IMR-90 (cell line): ENCODE measurements at regions not wholly inside any gene's neighbourhood (a gene's known extent, or its start where the extent isn't known, plus 50 kb on each side); places are given as distances from the start of the nearest gene placed in this dataset.

Source experiments
- ATAC-seq: fragments of 200-7000 bp; cut with Tn5 transposase; 2 replicates; pipeline ENCODE4 v1.9.1; 2020; ENCODE audit warnings: low read depth, mild to moderate bottlenecking, moderate library complexity
- BruUV-seq: library from RNA; stranded (reverse); fragments of 400-500 nt; replicated peaks from 2 replicates; lab custom pipeline; 2021; lab: Mats Ljungman, UMichigan
- CTCF ChIA-PET: fragments of 300-600 bp; formaldehyde crosslinking; extraction: SDS; loops from one replicate; lab custom pipeline; 2021; ENCODE audit warnings: antibody characterized with exemption; lab: Yijun Ruan, JAX
- POLR2A ChIA-PET: fragments of 300-600 bp; sonication (Branson Sonifier 250); formaldehyde crosslinking; loops from one replicate; lab custom pipeline; 2022; ENCODE audit warnings: antibody characterized with exemption; ENCODE audit not compliant: unreplicated experiment; lab: Charles Lee
- DNase-seq: peaks from one replicate; pipeline ENCODE4 v3.0.0; 2013
- H2AFZ ChIP-seq: replicated peaks from 2 replicates; pipeline ENCODE3; 2013; ENCODE audit warnings: low read length, mild to moderate bottlenecking; ENCODE audit not compliant: poor library complexity
- H2AK5ac ChIP-seq: 2 replicates; pipeline ENCODE4 v1.6.1; 2013; ENCODE audit warnings: low read depth, low read length, inconsistent platforms
- H2AK9ac ChIP-seq: replicated peaks from 2 replicates; pipeline ENCODE3; 2013; ENCODE audit warnings: mild to moderate bottlenecking, low read depth, low read length, moderate library complexity; ENCODE audit not compliant: poor library complexity
- H2BK120ac ChIP-seq: 2 replicates; pipeline ENCODE4 v1.6.1; 2013; ENCODE audit warnings: low read depth, low read length, inconsistent platforms
- H2BK15ac ChIP-seq: 3 replicates; pipeline ENCODE4 v1.6.1; 2013; ENCODE audit warnings: low read depth, low read length, inconsistent platforms
- H2BK20ac ChIP-seq: 2 replicates; pipeline ENCODE4 v1.6.1; 2013; ENCODE audit warnings: low read depth, mild to moderate bottlenecking, inconsistent platforms, low read length, moderate library complexity
- H2BK5ac ChIP-seq: 2 replicates; pipeline ENCODE4 v1.6.1; 2013; ENCODE audit warnings: mild to moderate bottlenecking, low read depth, low read length, inconsistent platforms; ENCODE audit not compliant: poor library complexity, severe bottlenecking
- H3K14ac ChIP-seq: replicated peaks from 2 replicates; pipeline ENCODE4 v1.6.1; 2013; ENCODE audit warnings: low read depth, low read length, inconsistent platforms
- H3K18ac ChIP-seq: 2 replicates; pipeline ENCODE4 v1.6.1; 2013; ENCODE audit warnings: low read depth, low read length, control low read depth
- H3K23ac ChIP-seq: 2 replicates; pipeline ENCODE4 v1.6.1; 2013; ENCODE audit warnings: low read depth, low read length, inconsistent platforms
- H3K27ac ChIP-seq: 2 replicates; pipeline ENCODE4 v1.5.1; 2013; ENCODE audit warnings: mild to moderate bottlenecking, control low read depth, low read length; ENCODE audit not compliant: insufficient read depth
- H3K27me3 ChIP-seq: 2 replicates; pipeline ENCODE4 v1.6.1; 2013; ENCODE audit warnings: low read length; ENCODE audit not compliant: control insufficient read depth, insufficient read depth
- H3K36me3 ChIP-seq: 2 replicates; pipeline ENCODE4 v1.6.1; 2013; ENCODE audit warnings: low read length, mixed read lengths; ENCODE audit not compliant: control insufficient read depth, insufficient read depth
- H3K4ac ChIP-seq: 2 replicates; pipeline ENCODE4 v1.6.1; 2013; ENCODE audit warnings: low read depth, low read length, inconsistent platforms
- H3K4me1 ChIP-seq: 2 replicates; pipeline ENCODE4 v1.6.1; 2013; ENCODE audit warnings: low read length, mixed read lengths; ENCODE audit not compliant: control insufficient read depth, insufficient read depth
- H3K4me2 ChIP-seq: 2 replicates; pipeline ENCODE4 v1.6.1; 2013; ENCODE audit warnings: low read depth, mild to moderate bottlenecking, control low read depth, low read length, moderate library complexity
- H3K4me3 ChIP-seq: 2 replicates; pipeline ENCODE4 v1.5.1; 2013; ENCODE audit warnings: low read depth, mild to moderate bottlenecking, control low read depth, low read length, moderate library complexity; ENCODE audit not compliant: insufficient read depth
- H3K56ac ChIP-seq: 2 replicates; pipeline ENCODE4 v1.6.1; 2013; ENCODE audit warnings: low read length, inconsistent platforms; ENCODE audit not compliant: insufficient read depth; ENCODE audit errors: extremely low read depth
- H3K79me1 ChIP-seq, 2 experiments: 2 replicates each; pipeline ENCODE4 v1.6.1; 2013; ENCODE audit warnings: low read length in 2 of 2, inconsistent platforms in 1 of 2, low read depth in 1 of 2
- H3K9ac ChIP-seq: 2 replicates; pipeline ENCODE4 v1.6.1; 2013; ENCODE audit warnings: low read depth, low read length, control low read depth
- H3K9me1 ChIP-seq: 2 replicates; pipeline ENCODE4 v1.6.1; 2013; ENCODE audit warnings: low read length, inconsistent platforms; ENCODE audit not compliant: insufficient read depth
- H3K9me3 ChIP-seq: 2 replicates; pipeline ENCODE4 v1.6.1; 2013; ENCODE audit warnings: low read length; ENCODE audit not compliant: control insufficient read depth, insufficient read depth
- H4K20me1 ChIP-seq: 2 replicates; pipeline ENCODE4 v1.6.1; 2013; ENCODE audit warnings: low read length, inconsistent platforms; ENCODE audit not compliant: insufficient read depth
- H4K5ac ChIP-seq: 2 replicates; pipeline ENCODE4 v1.6.1; 2013; ENCODE audit warnings: mild to moderate bottlenecking, low read depth, low read length, control low read depth
- H4K8ac ChIP-seq, 2 experiments: 2 replicates each; pipeline ENCODE4 v1.6.1; 2013; ENCODE audit warnings: low read depth in 2 of 2, low read length in 2 of 2, control low read depth in 1 of 2, inconsistent platforms in 1 of 2
- H4K91ac ChIP-seq: 2 replicates; pipeline ENCODE4 v1.6.1; 2013; ENCODE audit warnings: low read depth, low read length, inconsistent platforms; ENCODE audit not compliant: insufficient read depth
- BHLHE40 ChIP-seq: fragments of 150-350 bp; IDR thresholded peaks from 2 replicates; pipeline ENCODE4 v1.6.1; 2016; ENCODE audit warnings: mild to moderate bottlenecking, low read depth, low read length
- CEBPB ChIP-seq: IDR thresholded peaks from 2 replicates; pipeline ENCODE4 v1.6.1; 2012; ENCODE audit warnings: low read depth, low read length, improper control_type of control experiment
- CHD1 ChIP-seq: IDR thresholded peaks from 2 replicates; pipeline ENCODE4 v1.6.1; 2012; ENCODE audit warnings: low read depth, low read length, improper control_type of control experiment
- FOS ChIP-seq: fragments of 150-350 bp; IDR thresholded peaks from 2 replicates; pipeline ENCODE4 v1.6.1; 2016; ENCODE audit warnings: low read depth, low read length
- MAFK ChIP-seq: IDR thresholded peaks from 2 replicates; pipeline ENCODE4 v1.6.1; 2012; ENCODE audit warnings: low read depth, low read length, improper control_type of control experiment
- MAZ ChIP-seq: IDR thresholded peaks from 2 replicates; pipeline ENCODE4 v1.6.1; 2012; ENCODE audit warnings: low read depth, mild to moderate bottlenecking, low read length, improper control_type of control experiment, moderate library complexity, borderline replicate concordance
- MXI1 ChIP-seq: IDR thresholded peaks from 2 replicates; pipeline ENCODE4 v1.6.1; 2012; ENCODE audit warnings: low read depth, mild to moderate bottlenecking, low read length, moderate library complexity, borderline replicate concordance
- NFE2L2 ChIP-seq: fragments of 150-350 bp; IDR thresholded peaks from 2 replicates; pipeline ENCODE4 v1.6.1; 2016; ENCODE audit warnings: low read depth, mild to moderate bottlenecking, low read length
- RAD21 ChIP-seq: IDR thresholded peaks from 2 replicates; pipeline ENCODE4 v1.6.1; 2012; ENCODE audit warnings: low read length, improper control_type of control experiment
- RCOR1 ChIP-seq: IDR thresholded peaks from 2 replicates; pipeline ENCODE4 v1.6.1; 2012; ENCODE audit warnings: mild to moderate bottlenecking, low read length, improper control_type of control experiment; ENCODE audit not compliant: insufficient replicate concordance
- SMC3 ChIP-seq: fragments of 150-350 bp; IDR thresholded peaks from 2 replicates; pipeline ENCODE4 v1.6.1; 2016; ENCODE audit warnings: low read depth, mild to moderate bottlenecking, antibody characterized with exemption, low read length, moderate library complexity
- WGBS, 2 experiments: methylation state at CpG; one replicate each; pipeline versions ENCODE4 v1.1.5 to v1.1.7; 2013; ENCODE audit warnings: missing lambda C conversion rate in 2 of 2; ENCODE audit not compliant: insufficient read length in 1 of 2; ENCODE audit errors: extremely low coverage in 2 of 2; 5-methylcytosine and 5-hydroxymethylcytosine counted together
- dilution Hi-C: fragments of 300-500 bp; cut with HindIII; formaldehyde crosslinking; loops from one replicate; pipeline ENCODE4 v1.14.3; 2018; ENCODE audit warnings: low sequenced_read_pairs; ENCODE audit not compliant: unreplicated experiment
- in situ Hi-C: fragments of 300-500 bp; cut with MboI; formaldehyde crosslinking; loops from 3 replicates; pipeline ENCODE4 v1.14.3; 2019; ENCODE audit warnings: low sequenced_read_pairs, inconsistent platforms, mixed read lengths
- intact Hi-C: fragments of 100-400 bp; cut with micrococcal nuclease; formaldehyde crosslinking; loops from 2 replicates; pipeline ENCODE4 v1.10.0; 2022
- TF ChIP-seq, protein P1 (sequence below): conservative IDR thresholded peaks from 2 replicates; pipeline ENCODE4 v1.5.1; 2012; ENCODE audit warnings: mild to moderate bottlenecking, low read depth, low read length, improper control_type of control experiment
- TF ChIP-seq, protein P2 (sequence below): fragments of 150-350 bp; IDR thresholded peaks from 2 replicates; pipeline ENCODE4 v1.6.1; 2016; ENCODE audit warnings: low read depth, mild to moderate bottlenecking, low read length, moderate library complexity, borderline replicate concordance
- TF ChIP-seq, protein P3 (sequence below): fragments of 150-350 bp; IDR thresholded peaks from 2 replicates; pipeline ENCODE4 v1.6.1; 2017; ENCODE audit warnings: mild to moderate bottlenecking, antibody characterized with exemption, low read length, low read depth

DNA sequence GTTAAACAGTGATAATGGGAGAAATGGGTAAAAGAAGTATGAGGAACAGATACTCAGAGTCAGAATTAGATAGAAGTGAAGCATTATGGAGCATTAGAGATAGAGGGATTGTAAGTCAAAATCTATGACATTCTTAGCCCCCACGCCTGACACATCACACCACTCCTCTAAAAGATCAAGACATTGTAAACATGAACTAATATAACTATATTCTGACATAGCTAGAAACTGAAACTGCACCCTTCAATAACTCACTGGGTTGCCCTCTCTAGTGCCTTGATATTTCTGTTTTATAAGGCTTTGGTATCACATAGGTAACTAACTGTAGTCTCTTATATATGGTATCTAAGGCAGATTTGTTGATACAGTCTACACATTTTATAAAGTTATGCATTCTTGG, 684.3 kb upstream of the DPPA4 start:
- H2AFZ ChIP-seq, result no peak overlapping the region
- no peaks in the 10 kb centered on the region for H3K9me3 ChIP-seq
- no peaks in the 10 kb centered on the region for H3K79me1 ChIP-seq
- H3K4me2 ChIP-seq, result no peak overlapping the region
- H4K8ac ChIP-seq, result no peak overlapping the region
- no peak overlapping the region for H4K91ac ChIP-seq
- in situ Hi-C loops (no loop called here), intact Hi-C loops (no loop called here), dilution Hi-C loops (no loop called here)
- no peaks in the 10 kb centered on the region for H3K36me3 ChIP-seq
- no peak for TF ChIP-seq RAD21
- TF ChIP-seq MAZ, result no peak
- no peak for TF ChIP-seq CHD1
- TF ChIP-seq SMC3, result no peak
- no peak for TF ChIP-seq RCOR1
- no peak for TF ChIP-seq CEBPB
- TF ChIP-seq MAFK, result no peak
- no peak for TF ChIP-seq NFE2L2
- TF ChIP-seq, protein P1, sequence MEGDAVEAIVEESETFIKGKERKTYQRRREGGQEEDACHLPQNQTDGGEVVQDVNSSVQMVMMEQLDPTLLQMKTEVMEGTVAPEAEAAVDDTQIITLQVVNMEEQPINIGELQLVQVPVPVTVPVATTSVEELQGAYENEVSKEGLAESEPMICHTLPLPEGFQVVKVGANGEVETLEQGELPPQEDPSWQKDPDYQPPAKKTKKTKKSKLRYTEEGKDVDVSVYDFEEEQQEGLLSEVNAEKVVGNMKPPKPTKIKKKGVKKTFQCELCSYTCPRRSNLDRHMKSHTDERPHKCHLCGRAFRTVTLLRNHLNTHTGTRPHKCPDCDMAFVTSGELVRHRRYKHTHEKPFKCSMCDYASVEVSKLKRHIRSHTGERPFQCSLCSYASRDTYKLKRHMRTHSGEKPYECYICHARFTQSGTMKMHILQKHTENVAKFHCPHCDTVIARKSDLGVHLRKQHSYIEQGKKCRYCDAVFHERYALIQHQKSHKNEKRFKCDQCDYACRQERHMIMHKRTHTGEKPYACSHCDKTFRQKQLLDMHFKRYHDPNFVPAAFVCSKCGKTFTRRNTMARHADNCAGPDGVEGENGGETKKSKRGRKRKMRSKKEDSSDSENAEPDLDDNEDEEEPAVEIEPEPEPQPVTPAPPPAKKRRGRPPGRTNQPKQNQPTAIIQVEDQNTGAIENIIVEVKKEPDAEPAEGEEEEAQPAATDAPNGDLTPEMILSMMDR, result no peak
- TF ChIP-seq, protein P2, sequence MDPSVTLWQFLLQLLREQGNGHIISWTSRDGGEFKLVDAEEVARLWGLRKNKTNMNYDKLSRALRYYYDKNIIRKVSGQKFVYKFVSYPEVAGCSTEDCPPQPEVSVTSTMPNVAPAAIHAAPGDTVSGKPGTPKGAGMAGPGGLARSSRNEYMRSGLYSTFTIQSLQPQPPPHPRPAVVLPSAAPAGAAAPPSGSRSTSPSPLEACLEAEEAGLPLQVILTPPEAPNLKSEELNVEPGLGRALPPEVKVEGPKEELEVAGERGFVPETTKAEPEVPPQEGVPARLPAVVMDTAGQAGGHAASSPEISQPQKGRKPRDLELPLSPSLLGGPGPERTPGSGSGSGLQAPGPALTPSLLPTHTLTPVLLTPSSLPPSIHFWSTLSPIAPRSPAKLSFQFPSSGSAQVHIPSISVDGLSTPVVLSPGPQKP, result no peak
- no peak for TF ChIP-seq BHLHE40
- TF ChIP-seq, protein P3, sequence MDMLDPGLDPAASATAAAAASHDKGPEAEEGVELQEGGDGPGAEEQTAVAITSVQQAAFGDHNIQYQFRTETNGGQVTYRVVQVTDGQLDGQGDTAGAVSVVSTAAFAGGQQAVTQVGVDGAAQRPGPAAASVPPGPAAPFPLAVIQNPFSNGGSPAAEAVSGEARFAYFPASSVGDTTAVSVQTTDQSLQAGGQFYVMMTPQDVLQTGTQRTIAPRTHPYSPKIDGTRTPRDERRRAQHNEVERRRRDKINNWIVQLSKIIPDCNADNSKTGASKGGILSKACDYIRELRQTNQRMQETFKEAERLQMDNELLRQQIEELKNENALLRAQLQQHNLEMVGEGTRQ, result no peak
- TF ChIP-seq FOS, result no peak
- no peak for TF ChIP-seq MXI1
- no TSS peak for BruUV-seq
- no peak overlapping the region for H3K4ac ChIP-seq
- ChIA-PET POLR2A (no interaction called here), CTCF (no interaction called here)
- H3K23ac ChIP-seq, result no peak overlapping the region
- H4K5ac ChIP-seq, result no peak overlapping the region
- no peak overlapping the region for H3K9ac ChIP-seq
- H2BK5ac ChIP-seq, result no peak overlapping the region
- no CpG with 5 or more reads among the region's 1 CpG for WGBS, 2 experiments
- H3K4me3 ChIP-seq, result no peak overlapping the region
- no peak overlapping the region for H2AK5ac ChIP-seq
- no peak for DNase-seq
- H2AK9ac ChIP-seq, result no peak overlapping the region
- no peak for ATAC-seq
- H3K14ac ChIP-seq, result no peak overlapping the region
- H3K27ac ChIP-seq, result no peak overlapping the region
- no peak overlapping the region for H2BK120ac ChIP-seq
- no peak overlapping the region for H3K18ac ChIP-seq
- H4K20me1 ChIP-seq, result no peaks in the 10 kb centered on the region
- H3K9me1 ChIP-seq, result no peaks in the 10 kb centered on the region
- no peak overlapping the region for H3K56ac ChIP-seq
- H3K4me1 ChIP-seq, result no peaks in the 10 kb centered on the region
- H2BK15ac ChIP-seq, result no peak overlapping the region
- no peaks in the 10 kb centered on the region for H3K27me3 ChIP-seq
- no peak overlapping the region for H2BK20ac ChIP-seq
